Glutamatergic neuron (in vitro differentiated cells): ENCODE measurements at regions not wholly inside any gene's neighbourhood (a gene's known extent, or its start where the extent isn't known, plus 50 kb on each side); places are given as distances from the start of the nearest gene placed in this dataset.

Experiments
- DNase-seq: peaks from one replicate; pipeline ENCODE4 v3.0.0; 2022
- H3K27ac Mint-ChIP-seq: one replicate; pipeline ENCODE4 v1.8.0; 2020; ENCODE audit warnings: mild to moderate bottlenecking, mixed read lengths, inconsistent platforms; ENCODE audit not compliant: unreplicated experiment
- H3K27me3 Mint-ChIP-seq: one replicate; pipeline ENCODE4 v1.8.0; 2020; ENCODE audit warnings: mild to moderate bottlenecking, moderate library complexity, mixed read lengths, inconsistent platforms; ENCODE audit not compliant: unreplicated experiment
- H3K36me3 Mint-ChIP-seq: one replicate; pipeline ENCODE4 v1.8.0; 2020; ENCODE audit warnings: mild to moderate bottlenecking, mixed read lengths, inconsistent platforms; ENCODE audit not compliant: unreplicated experiment
- H3K4me1 Mint-ChIP-seq: one replicate; pipeline ENCODE4 v1.8.0; 2020; ENCODE audit warnings: mild to moderate bottlenecking, low read depth, mixed read lengths, inconsistent platforms; ENCODE audit not compliant: unreplicated experiment
- H3K4me3 Mint-ChIP-seq: one replicate; pipeline ENCODE4 v1.8.0; 2020; ENCODE audit warnings: mild to moderate bottlenecking, mixed read lengths, inconsistent platforms; ENCODE audit not compliant: unreplicated experiment
- H3K9me3 Mint-ChIP-seq: one replicate; pipeline ENCODE4 v1.8.0; 2020; ENCODE audit warnings: mild to moderate bottlenecking, moderate library complexity, mixed read lengths, inconsistent platforms; ENCODE audit not compliant: unreplicated experiment
- TF ChIP-seq, protein P1 (sequence below): fragments of 200-600 bp; sonication (generic); IDR thresholded peaks from one replicate; pipeline ENCODE4 v1.5.0; 2021; ENCODE audit not compliant: partially characterized antibody, unreplicated experiment

DNA sequence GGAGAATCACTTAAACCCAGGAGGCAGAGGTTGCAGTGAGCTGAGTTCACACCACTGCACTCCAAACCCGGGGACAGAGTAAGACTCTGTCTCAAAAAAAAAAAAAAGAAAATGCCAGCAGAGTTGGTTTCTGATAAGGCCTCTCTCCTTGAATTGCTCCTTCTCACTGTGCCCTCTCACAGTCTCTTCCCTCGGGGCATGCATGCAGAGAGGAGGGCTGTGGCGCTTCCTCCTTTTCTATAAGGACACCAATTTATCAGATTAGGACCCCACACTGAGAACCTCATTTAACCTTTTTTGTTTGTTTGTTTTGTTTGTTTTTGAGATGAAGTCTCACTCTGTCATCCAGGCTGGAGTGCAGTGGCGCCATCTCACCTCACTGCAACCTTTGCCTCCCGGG, 110.5 kb downstream of the ZFP36L2 start:
- TF ChIP-seq, protein P1, sequence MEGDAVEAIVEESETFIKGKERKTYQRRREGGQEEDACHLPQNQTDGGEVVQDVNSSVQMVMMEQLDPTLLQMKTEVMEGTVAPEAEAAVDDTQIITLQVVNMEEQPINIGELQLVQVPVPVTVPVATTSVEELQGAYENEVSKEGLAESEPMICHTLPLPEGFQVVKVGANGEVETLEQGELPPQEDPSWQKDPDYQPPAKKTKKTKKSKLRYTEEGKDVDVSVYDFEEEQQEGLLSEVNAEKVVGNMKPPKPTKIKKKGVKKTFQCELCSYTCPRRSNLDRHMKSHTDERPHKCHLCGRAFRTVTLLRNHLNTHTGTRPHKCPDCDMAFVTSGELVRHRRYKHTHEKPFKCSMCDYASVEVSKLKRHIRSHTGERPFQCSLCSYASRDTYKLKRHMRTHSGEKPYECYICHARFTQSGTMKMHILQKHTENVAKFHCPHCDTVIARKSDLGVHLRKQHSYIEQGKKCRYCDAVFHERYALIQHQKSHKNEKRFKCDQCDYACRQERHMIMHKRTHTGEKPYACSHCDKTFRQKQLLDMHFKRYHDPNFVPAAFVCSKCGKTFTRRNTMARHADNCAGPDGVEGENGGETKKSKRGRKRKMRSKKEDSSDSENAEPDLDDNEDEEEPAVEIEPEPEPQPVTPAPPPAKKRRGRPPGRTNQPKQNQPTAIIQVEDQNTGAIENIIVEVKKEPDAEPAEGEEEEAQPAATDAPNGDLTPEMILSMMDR, result no peak
- Mint-ChIP-seq H3K27me3 (no peaks in the 10 kb centered on the region), H3K36me3 (peaks cover 5% of the 10 kb centered on the region), H3K27ac (no peak overlapping the region), H3K4me1 (no peaks in the 10 kb centered on the region), H3K9me3 (peaks cover 2% of the 10 kb centered on the region), H3K4me3 (no peak overlapping the region)
- no peak for DNase-seq

DNA sequence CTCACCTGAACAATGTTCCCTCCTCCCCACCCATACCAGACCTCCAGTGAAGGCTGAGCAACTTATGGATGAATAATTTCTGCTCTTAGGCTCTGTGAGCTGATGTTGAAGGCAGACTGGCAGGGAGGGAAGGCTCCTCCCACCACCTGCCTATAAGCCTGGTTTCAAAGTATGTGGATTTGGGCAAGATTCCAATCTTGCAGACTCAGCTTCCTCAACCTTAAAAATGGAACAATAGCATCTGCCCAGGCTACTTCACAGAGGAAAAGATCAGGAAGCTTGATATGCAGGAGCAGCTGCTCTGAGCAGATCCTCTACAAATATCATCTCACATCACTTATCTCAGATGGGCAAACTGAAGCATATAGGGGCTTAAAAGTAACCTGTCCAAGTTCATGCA, 112.2 kb downstream of the ZFP36L2 start:
- no peak overlapping the region for H3K4me3 Mint-ChIP-seq
- H3K9me3 Mint-ChIP-seq, result peaks cover 2% of the 10 kb centered on the region
- H3K4me1 Mint-ChIP-seq, result no peaks in the 10 kb centered on the region
- no peak overlapping the region for H3K27ac Mint-ChIP-seq
- no peak for DNase-seq
- peaks cover 5% of the 10 kb centered on the region for H3K36me3 Mint-ChIP-seq
- no peaks in the 10 kb centered on the region for H3K27me3 Mint-ChIP-seq
- TF ChIP-seq, protein P1, result no peak

DNA sequence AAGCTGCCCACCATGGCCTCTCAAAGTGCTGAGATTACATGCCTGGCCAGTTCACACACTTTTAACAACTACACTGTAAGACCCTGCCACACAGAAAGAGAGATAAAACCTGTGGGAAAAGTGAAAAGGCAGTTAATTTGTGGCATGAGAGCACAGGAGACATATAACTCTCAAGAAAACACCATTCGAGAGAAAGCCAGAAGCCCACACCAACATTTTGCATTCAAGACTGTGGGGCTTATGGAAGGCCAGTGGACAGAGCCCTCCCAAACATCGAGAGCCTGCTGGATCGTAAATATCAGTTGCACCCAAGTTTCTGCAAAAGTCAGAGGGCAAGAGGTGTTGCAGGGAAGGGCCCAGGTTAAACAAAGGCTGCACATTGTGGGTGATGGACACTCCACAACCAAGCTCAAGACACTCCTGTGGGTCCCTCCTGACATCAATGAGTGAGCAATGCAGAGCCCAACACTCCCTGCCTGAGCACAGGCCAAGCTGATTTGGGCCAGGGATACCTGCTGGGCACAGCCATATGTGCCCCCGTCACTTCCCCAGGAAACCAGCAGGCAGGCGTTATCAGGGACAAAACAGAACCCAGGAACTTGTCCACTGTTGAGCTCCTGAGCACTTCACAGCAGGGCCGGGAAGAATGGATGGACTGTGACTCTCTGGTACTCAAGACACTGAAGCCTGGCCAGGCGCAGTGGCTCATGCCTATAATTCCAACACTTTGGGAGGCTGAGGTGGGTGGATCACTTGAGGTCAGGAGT, 114.4 kb downstream of the ZFP36L2 start:
- no peak overlapping the region for H3K4me3 Mint-ChIP-seq
- peaks cover 2% of the 10 kb centered on the region for H3K9me3 Mint-ChIP-seq
- TF ChIP-seq, protein P1, result no peak
- H3K27me3 Mint-ChIP-seq, result no peaks in the 10 kb centered on the region
- no peaks in the 10 kb centered on the region for H3K4me1 Mint-ChIP-seq
- no peak overlapping the region for H3K27ac Mint-ChIP-seq
- DNase-seq, result no peak
- no peaks in the 10 kb centered on the region for H3K36me3 Mint-ChIP-seq

DNA sequence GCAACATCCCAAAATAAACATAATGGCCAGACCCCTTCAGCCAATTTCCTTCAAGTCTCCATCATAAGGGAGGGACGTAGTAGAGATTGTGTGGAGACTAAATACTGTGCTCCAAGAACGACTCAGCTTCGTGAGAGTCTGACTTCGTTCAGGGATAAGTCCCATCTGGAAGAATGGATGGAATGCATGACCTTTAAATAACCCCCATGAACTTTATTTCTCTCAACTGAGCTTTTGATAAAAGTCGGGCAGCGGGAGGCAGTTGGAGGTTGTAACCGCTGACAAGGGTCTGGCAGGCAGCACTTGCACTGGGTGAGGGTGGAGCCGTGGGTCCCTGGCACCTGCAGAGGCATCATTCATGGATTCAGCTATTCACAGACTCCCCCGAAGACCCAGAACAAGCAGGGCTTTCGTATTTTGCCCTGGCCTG, 115.9 kb downstream of the ZFP36L2 start:
- Mint-ChIP-seq H3K27me3 (peaks cover 2% of the 10 kb centered on the region), H3K9me3 (peaks cover 2% of the 10 kb centered on the region), H3K4me1 (no peaks in the 10 kb centered on the region), H3K4me3 (no peak overlapping the region), H3K36me3 (no peaks in the 10 kb centered on the region), H3K27ac (no peak overlapping the region)
- TF ChIP-seq, protein P1, result no peak
- no peak for DNase-seq

DNA sequence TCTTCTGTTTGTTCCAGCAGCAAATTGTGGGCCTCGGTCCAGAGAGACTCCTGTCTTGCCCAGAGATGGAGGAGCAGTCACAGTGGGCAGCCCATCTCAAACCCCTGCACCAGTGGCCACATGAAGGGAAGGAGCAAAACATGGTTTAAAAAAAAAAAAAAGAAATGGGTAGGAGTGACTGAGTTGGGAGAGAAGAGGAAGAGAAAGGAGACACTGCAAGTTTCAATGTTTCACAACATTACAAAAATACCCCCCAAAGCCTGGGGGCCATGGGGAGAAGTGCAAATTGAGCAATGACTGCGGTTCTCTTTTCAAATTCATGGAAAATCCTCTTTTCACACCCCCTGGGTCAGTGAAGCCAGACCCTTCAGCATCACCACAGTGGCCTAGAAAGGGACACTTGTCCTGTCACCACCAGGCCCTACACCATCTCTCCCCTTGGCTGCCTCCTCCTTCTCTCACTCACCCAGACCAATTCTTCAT, 117.1 kb downstream of the ZFP36L2 start:
- Mint-ChIP-seq H3K4me3 (no peak overlapping the region), H3K36me3 (no peaks in the 10 kb centered on the region), H3K9me3 (peaks cover 2% of the 10 kb centered on the region), H3K4me1 (no peaks in the 10 kb centered on the region), H3K27me3 (peaks cover 2% of the 10 kb centered on the region), H3K27ac (no peak overlapping the region)
- DNase-seq, result no peak
- TF ChIP-seq, protein P1, result no peak
